ENCODE measurements at regions not wholly inside any gene's neighbourhood (a gene's known extent, or its start where the extent isn't known, plus 50 kb on each side); places are given as distances from the start of the nearest gene placed in this dataset.
A peak's percentile ranks its signal among the peaks of the same experiment; 100 is the strongest.

GRCh38 chr2:64262816-64263215, 118.6 kb upstream of the PELI1 start:
- Histone ChIP-seq H3K27ac (ENCODE audit: low read depth, low read length) (no peak overlapping the region), H3K9me3 (ENCODE audit: control insufficient read depth, insufficient read depth, low read length) (no peaks in the 10 kb centered on the region), H3K4me3 (ENCODE audit: low read depth, low read length) (no peak overlapping the region), H3K27me3 (ENCODE audit: control insufficient read depth, insufficient read depth, low read length) (peaks cover 4% of the 10 kb centered on the region)
- CTCF ChIA-PET, result interaction anchor here (0.6 kb wide), 1 partner anchor 212 kb away, joined by 3 read pairs; no protein-coding TSS in a partner anchor
- no peak for DNase-seq (ENCODE audit: low read depth, low spot score)
- POLR2A ChIA-PET, result interaction anchor here (0.6 to 0.7 kb wide), 2 partner anchors 56 to 412 kb away, joined by 3 read pairs; no protein-coding TSS in a partner anchor
- no peak for TF ChIP-seq CTCF (IDR thresholded peaks at IDR 0.05; ENCODE audit: low read depth, low read length)

GRCh38 chr2:64263315-64263714, 119.1 kb upstream of the PELI1 start:
- H3K9me3 ChIP-seq (ENCODE audit: control insufficient read depth, insufficient read depth, low read length), result no peaks in the 10 kb centered on the region
- CTCF ChIA-PET, result interaction anchor here (0.6 kb wide), 1 partner anchor 213 kb away, joined by 3 read pairs; no protein-coding TSS in a partner anchor
- H3K4me3 ChIP-seq (ENCODE audit: low read depth, low read length), result no peak overlapping the region
- TF ChIP-seq CTCF (IDR thresholded peaks at IDR 0.05; ENCODE audit: low read depth, low read length), result no peak
- DNase-seq (ENCODE audit: low read depth, low spot score), result peak; percentile 56
- no peak overlapping the region for H3K27ac ChIP-seq (ENCODE audit: low read depth, low read length)
- POLR2A ChIA-PET, result interaction anchor here (0.7 kb wide), 1 partner anchor 412 kb away, joined by 3 read pairs; no protein-coding TSS in a partner anchor
- H3K27me3 ChIP-seq (ENCODE audit: control insufficient read depth, insufficient read depth, low read length), result peaks cover 2% of the 10 kb centered on the region

- H3K27me3 ChIP-seq (ENCODE audit: control insufficient read depth, insufficient read depth, low read length), result no peaks in the 10 kb centered on the region
- CTCF ChIA-PET, result interaction anchor here (1.1 kb wide), 1 partner anchor 190 kb away, joined by 3 read pairs; no protein-coding TSS in a partner anchor
- DNase-seq (ENCODE audit: low read depth, low spot score), result no peak
- no peak overlapping the region for H3K4me3 ChIP-seq (ENCODE audit: low read depth, low read length)
- no peaks in the 10 kb centered on the region for H3K9me3 ChIP-seq (ENCODE audit: control insufficient read depth, insufficient read depth, low read length)
- POLR2A ChIA-PET, result no interaction called here
- H3K27ac ChIP-seq (ENCODE audit: low read depth, low read length), result no peak overlapping the region
- TF ChIP-seq CTCF (IDR thresholded peaks at IDR 0.05; ENCODE audit: low read depth, low read length), result no peak
Observed at GRCh38 chr2:64267699-64268098, 123.5 kb upstream of the PELI1 start.

GRCh38 chr2:64268330-64269048, 124.3 kb upstream of the PELI1 start:
- Histone ChIP-seq H3K27me3 (ENCODE audit: control insufficient read depth, insufficient read depth, low read length) (no peaks in the 10 kb centered on the region), H3K9me3 (ENCODE audit: control insufficient read depth, insufficient read depth, low read length) (no peaks in the 10 kb centered on the region), H3K4me3 (ENCODE audit: low read depth, low read length) (no peak overlapping the region), H3K27ac (ENCODE audit: low read depth, low read length) (no peak overlapping the region)
- TF ChIP-seq CTCF (IDR thresholded peaks at IDR 0.05; ENCODE audit: low read depth, low read length), result no peak
- CTCF ChIA-PET, result interaction anchor here (1.1 kb wide), 1 partner anchor 189 kb away, joined by 3 read pairs; no protein-coding TSS in a partner anchor
- no peak for DNase-seq (ENCODE audit: low read depth, low spot score)
- POLR2A ChIA-PET, result no interaction called here

Data from AG04450 (cell line).